ENCODE measurements at regions not wholly inside any gene's neighbourhood (a gene's known extent, or its start where the extent isn't known, plus 50 kb on each side); places are given as distances from the start of the nearest gene placed in this dataset.

- TF ChIP-seq CTCF (IDR thresholded peaks at IDR 0.05; ENCODE audit: insufficient read depth, low read length): no peak
- DNase-seq (ENCODE audit: low read depth): no peak
- H3K4me3 ChIP-seq (ENCODE audit: low read depth, low read length): no peak overlapping the region
Measured at GRCh38 chr5:67308988-67309688, 112.5 kb upstream of the CD180 start.

- no peak for TF ChIP-seq CTCF (IDR thresholded peaks at IDR 0.05; ENCODE audit: insufficient read depth, low read length)
- no peak overlapping the region for H3K4me3 ChIP-seq (ENCODE audit: low read depth, low read length)
- DNase-seq (ENCODE audit: low read depth): no peak
Measured at GRCh38 chr5:67306965-67307607, 110.5 kb upstream of the CD180 start.

GRCh38 chr5:67305913-67306710, 109.5 kb upstream of the CD180 start:
- no peak overlapping the region for H3K4me3 ChIP-seq (ENCODE audit: low read depth, low read length)
- peak; percentile 51 for DNase-seq (ENCODE audit: low read depth)
- peak; percentile 5 for TF ChIP-seq CTCF (IDR thresholded peaks at IDR 0.05; ENCODE audit: insufficient read depth, low read length)

- TF ChIP-seq CTCF (IDR thresholded peaks at IDR 0.05; ENCODE audit: insufficient read depth, low read length): no peak
- H3K4me3 ChIP-seq (ENCODE audit: low read depth, low read length): no peak overlapping the region
- DNase-seq (ENCODE audit: low read depth): no peak
Measured at GRCh38 chr5:67305401-67305800, 108.8 kb upstream of the CD180 start.

GRCh38 chr5:67303356-67303755, 106.8 kb upstream of the CD180 start:
- peak; percentile 50 for DNase-seq (ENCODE audit: low read depth)
- TF ChIP-seq CTCF (IDR thresholded peaks at IDR 0.05; ENCODE audit: insufficient read depth, low read length): no peak
- no peak overlapping the region for H3K4me3 ChIP-seq (ENCODE audit: low read depth, low read length)

- peak; percentile 96 for DNase-seq (ENCODE audit: low read depth)
- no peak overlapping the region for H3K4me3 ChIP-seq (ENCODE audit: low read depth, low read length)
- no peak for TF ChIP-seq CTCF (IDR thresholded peaks at IDR 0.05; ENCODE audit: insufficient read depth, low read length)
Measured at GRCh38 chr5:67301285-67301903, 104.8 kb upstream of the CD180 start.

Data from fibroblast of the aortic adventitia (primary cell).